HG02938 (cell line): ENCODE measurements at regions not wholly inside any gene's neighbourhood (a gene's known extent, or its start where the extent isn't known, plus 50 kb on each side); places are given as distances from the start of the nearest gene placed in this dataset.
A peak's percentile ranks its signal among the peaks of the same experiment; 100 is the strongest.
"Not testable (repeated sequence)": the region's sequence is repeated elsewhere in the genome, so short reads cannot be mapped to it uniquely, and the experiment has no call there.

ENCODE experiments used
- ATAC-seq: cut with Tn5 transposase; IDR thresholded peaks from one replicate; pipeline ENCODE4 v1.9.1; 2021; ENCODE audit warnings: mild to moderate bottlenecking, moderate library complexity; ENCODE audit not compliant: unreplicated experiment

- not testable (repeated sequence) for ATAC-seq
Measured at GRCh38 chr4:54993473-54994026, 131.8 kb downstream of the KDR start.

DNA sequence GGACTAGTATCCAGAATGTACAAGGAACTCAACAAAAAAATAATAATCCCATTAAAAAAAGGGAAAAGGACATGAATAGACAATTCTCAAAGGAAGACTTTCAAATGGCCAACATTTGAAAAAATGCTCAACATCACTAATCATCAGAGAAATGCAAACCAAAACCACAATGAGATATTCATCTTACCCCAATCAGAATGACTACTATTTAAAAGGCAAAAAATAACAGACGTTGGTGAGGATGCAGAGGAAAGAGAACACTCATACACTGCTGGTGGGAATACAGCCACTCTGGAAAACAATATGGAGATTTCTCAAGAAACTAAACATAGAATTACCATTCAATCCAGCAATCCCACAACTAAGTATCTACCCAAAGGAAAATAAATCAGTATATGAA, 133.1 kb downstream of the KDR start:
- ATAC-seq: no peak

DNA sequence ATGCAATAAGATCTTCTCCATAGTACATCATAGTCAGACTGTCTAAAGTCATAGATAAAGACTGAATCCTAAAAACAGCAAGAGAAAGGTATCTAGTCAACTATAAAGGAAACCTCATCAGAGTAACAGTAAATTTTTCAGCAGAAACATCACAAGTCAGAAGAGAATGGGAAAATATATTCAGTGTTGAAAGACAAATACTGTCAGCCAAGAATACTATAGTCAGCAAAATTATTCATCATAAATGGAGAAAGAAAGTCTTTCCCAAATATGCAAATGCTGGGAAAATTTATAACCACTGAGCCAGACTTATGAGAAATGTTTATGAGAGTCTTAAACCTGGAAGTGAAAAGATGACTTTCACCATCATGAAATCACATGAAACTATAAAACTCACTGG, 136.7 kb downstream of the KDR start:
- ATAC-seq: no peak

GRCh38 chr4:54986095-54986846, 139.1 kb downstream of the KDR start:
- no peak for ATAC-seq

DNA sequence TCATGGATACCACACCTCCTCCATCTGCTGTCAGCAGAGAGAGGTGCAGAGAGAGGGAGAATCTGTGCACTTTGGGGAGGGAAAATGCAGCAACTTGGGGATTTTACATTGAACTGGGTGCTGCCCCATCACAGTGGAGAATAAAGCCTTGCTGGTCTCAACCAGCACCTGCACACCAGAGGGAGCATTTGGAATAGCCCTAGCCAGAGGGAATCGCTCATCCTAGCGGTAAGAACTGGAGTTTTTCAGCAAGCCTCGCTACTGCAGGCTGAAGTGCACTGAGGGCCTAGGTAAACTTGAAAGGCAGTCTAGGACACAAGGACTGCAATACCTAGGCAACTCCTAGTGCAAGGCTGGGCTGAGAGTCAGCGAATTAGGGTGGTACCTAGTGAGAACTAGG, 148.7 kb downstream of the KDR start:
- no peak for ATAC-seq

DNA sequence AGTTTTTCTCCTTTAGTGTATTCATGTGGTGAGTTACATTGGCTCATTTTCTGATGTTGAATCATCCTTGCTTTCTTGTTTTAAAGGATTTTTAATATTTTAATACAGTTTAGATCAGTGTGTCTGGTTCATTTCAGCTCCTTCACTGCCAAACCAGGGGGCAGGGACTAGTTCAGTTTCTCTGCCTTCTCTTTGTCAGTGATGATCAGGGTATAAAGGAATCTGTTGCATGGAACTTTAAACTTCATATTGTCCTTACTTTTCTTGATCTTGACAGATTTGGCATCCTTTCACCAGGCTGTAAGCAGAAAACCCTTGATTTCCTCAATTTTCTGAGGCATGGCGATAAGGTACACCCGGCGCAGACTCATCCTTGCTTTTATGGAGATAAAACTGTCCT, 149.4 kb downstream of the KDR start:
- no peak for ATAC-seq

DNA sequence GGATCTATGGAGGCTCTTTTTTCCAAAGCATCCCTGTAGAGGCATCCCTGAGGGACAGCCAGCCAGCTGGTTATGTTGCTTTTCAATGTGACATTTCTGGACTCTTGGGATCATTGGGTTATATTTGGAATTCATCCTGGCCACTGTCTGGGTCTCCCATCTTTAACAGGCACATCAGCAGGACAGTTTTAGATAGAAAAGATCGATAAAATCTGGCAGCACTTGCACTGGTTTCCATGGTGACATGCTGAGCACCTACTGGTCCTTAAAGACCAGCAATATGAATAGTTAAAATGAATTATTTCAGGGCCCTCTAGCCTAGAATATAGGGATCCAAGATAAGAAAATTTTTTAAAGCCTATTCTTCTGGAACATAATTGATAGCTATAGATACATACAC, 151.6 kb downstream of the KDR start:
- ATAC-seq: no peak

DNA sequence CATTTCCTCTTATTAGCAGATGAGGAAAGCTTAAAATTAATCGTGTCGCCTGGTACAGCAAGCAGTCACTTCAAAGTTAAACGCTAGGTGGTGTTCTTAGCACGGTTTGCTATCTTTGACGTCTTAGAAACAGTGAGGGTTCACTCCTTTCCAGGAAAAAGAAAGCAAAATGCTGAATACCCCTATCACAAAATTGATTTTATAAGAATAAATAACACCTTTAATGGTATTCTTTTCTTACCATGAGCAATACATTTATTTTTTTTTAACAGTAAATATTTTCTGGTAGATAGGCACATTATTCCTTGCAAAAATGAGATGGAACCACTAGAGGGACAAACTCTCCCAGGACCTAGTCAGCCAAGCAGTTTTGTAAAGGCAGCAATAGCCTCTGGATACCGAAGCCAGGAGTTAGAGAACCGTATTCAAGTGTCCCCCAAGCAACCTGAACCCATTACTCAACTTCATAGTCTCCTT, 153.9 kb downstream of the KDR start:
- no peak for ATAC-seq

GRCh38 chr4:54967289-54967688, 158.1 kb downstream of the KDR start:
- no peak for ATAC-seq

DNA sequence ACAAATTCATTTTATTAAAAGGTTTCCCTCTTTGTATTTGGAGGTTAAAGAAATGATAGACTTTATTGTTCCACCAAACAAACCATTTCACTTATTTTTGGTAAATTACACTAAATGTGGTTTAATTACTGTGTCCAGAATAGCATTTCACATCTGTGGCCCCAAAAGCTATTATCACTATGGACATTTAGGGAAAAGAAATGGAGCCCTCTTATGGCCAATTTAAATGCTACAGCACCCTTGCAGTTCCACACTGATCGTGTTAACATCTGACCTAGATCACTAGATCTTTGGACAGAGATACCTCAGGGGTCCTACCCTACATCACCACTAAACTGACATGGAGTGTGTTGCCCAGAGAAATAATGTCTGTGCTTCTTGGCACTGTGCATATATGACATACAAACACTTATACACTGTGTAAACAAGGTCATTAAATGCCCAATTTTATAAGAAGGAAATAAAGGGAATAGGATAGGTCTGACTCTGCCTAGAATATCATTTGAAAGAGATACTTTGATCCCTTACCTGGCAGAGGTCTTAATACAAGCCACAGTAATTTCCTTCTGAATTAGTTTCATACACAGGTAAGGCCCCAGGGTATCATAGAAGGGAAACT, 163.9 kb downstream of the KDR start:
- ATAC-seq: no peak

GRCh38 chr4:54959651-54960116, 165.7 kb downstream of the KDR start:
- no peak for ATAC-seq

DNA sequence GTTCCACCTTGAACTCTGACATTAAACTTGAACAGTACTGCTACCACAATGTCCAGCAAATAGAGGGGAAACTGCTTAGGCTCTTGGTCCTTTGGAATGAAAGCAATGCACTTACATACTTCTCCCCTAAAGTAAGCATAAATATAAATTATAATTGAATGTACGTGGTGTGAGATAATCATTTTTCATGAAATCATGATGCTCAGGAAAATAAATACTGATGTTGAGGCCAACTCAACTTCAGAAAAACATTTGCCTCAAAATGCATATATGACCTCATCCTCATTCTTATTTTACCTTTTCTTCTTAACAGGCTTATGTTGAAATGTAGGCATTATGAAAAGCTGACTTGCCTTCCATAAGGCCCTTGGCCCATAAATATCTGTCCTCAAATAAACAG, 166.3 kb downstream of the KDR start:
- no peak for ATAC-seq

GRCh38 chr4:54958236-54958635, 167.2 kb downstream of the KDR start:
- no peak for ATAC-seq

DNA sequence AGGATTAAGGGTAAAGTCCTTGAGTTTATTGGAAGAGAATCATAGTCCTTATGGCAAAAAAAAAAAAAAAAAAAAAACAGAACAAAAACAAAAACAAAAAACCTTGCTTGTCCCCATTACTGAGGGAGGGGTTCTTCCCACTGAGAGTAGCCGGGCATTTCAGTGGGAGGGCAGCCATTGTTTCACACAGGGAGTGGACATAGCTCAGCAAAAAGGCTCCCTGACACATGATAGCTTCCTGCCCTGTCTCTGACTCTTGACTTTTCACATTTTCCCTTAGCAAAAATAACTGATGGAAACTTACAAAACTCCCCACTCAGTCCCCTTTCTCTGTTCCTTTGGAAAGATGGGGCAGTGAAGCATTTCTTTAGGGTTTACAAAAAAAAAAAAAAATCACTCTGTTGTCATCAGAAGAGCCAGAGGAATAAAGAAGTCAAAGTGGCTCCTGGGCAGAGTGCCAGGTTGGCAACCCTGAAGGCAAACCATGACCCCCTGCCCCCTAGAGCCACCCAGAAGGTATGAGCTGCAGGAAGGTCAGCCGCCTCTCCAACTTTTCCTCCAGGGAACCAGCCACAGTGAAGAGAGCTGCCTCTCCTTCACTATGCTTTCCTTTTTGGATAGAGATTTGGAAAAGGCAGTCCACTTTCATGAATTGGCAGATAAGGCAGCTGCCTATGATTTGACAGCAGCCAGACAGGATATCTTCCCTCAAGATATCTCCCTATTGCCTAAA, 170.6 kb downstream of the KDR start:
- ATAC-seq: no peak

GRCh38 chr4:54946741-54947140, 178.7 kb downstream of the KDR start:
- no peak for ATAC-seq

GRCh38 chr4:54945838-54946237, 179.6 kb downstream of the KDR start:
- ATAC-seq: no peak

GRCh38 chr4:54942721-54943120, 182.7 kb downstream of the KDR start:
- peak; percentile 66 for ATAC-seq

- ATAC-seq: peak; percentile 69
Measured at GRCh38 chr4:54941994-54942552, 183.3 kb downstream of the KDR start.

GRCh38 chr4:54940996-54941865, 184.2 kb downstream of the KDR start:
- no peak for ATAC-seq

DNA sequence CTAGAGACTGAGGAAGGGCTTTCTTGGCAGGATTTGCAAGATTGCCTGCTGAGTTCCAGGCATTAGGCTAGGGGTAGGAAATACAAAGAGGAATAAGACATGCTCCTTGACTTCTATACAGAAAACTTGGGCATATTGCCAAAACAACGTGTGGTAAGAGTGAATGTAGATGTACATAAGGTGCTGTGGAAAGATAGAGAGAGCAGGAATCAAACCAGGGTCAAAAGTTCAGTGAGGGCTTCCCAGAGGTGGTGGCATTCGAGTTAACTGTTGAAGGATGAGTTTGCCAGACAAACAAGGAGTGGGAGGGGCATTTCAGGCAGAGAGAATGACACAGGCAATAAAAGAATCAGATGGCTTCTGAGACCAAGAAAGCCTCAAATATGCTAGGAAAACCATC, 187.9 kb downstream of the KDR start:
- ATAC-seq: no peak
